ENCODE measurements at regions not wholly inside any gene's neighbourhood (a gene's known extent, or its start where the extent isn't known, plus 50 kb on each side); places are given as distances from the start of the nearest gene placed in this dataset.

- Histone ChIP-seq H3K56ac (ENCODE audit: insufficient read length, low read depth, low read length) (no peak overlapping the region), H2BK12ac (ENCODE audit: insufficient read length, low read depth, low read length) (no peak overlapping the region), H4K8ac (replicated peaks; ENCODE audit: insufficient read length, low read depth, low read length) (no peak overlapping the region), H3K4me1 (ENCODE audit: insufficient read depth, low read length) (peaks cover 11% of the 10 kb centered on the region), H2AK5ac (ENCODE audit: insufficient read length, low read length) (no peak overlapping the region), H3K27me3 (ENCODE audit: insufficient read depth, low read length) (no peaks in the 10 kb centered on the region), H2AFZ (ENCODE audit: low read length) (no peak overlapping the region), H4K20me1 (ENCODE audit: control insufficient read depth, insufficient read depth, insufficient read length) (no peaks in the 10 kb centered on the region), H3K23me2 (ENCODE audit: insufficient read length, low read depth, low read length, poor library complexity, severe bottlenecking) (no peaks in the 10 kb centered on the region), H4K91ac (ENCODE audit: insufficient read length, low read depth, low read length) (no peak overlapping the region), H3K79me2 (ENCODE audit: insufficient read depth, low read length) (no peaks in the 10 kb centered on the region), H4K5ac (ENCODE audit: insufficient read length, low read depth, low read length) (no peak overlapping the region), H3K4ac (ENCODE audit: low read depth, low read length) (no peak overlapping the region), H3K14ac (ENCODE audit: insufficient read depth, low read length) (0 out of 2 replicates have a peak overlapping the region, but pooled peaks have one; percentile 28), H3T11ph (ENCODE audit: low read length) (no peak overlapping the region), H3K79me1 (ENCODE audit: insufficient read depth, low read depth, low read length, poor library complexity, severe bottlenecking) (no peaks in the 10 kb centered on the region), H3K9ac (ENCODE audit: extremely low read depth, insufficient read length, low read length) (peak overlapping the region; percentile 7), H2BK120ac (ENCODE audit: low read depth, low read length, poor library complexity, severe bottlenecking) (peak overlapping the region; percentile 41), H2BK15ac (ENCODE audit: low read depth, low read length) (no peak overlapping the region; the same call in 1 of the 2 replicates), H3K4me2 (ENCODE audit: insufficient read depth, insufficient read length, low read length) (peak overlapping the region; percentile 27), H3K23ac (ENCODE audit: insufficient read length, low read depth, low read length) (no peak overlapping the region), H2BK20ac (ENCODE audit: low read depth, low read length, poor library complexity, severe bottlenecking) (no peak overlapping the region), H3K27ac (ENCODE audit: insufficient read length, low read depth, low read length) (no peak overlapping the region), H3K9me3 (ENCODE audit: control insufficient read depth, low read depth, low read length) (no peaks in the 10 kb centered on the region), H3K18ac (ENCODE audit: insufficient read length, low read depth, low read length) (no peak overlapping the region), H2BK5ac (ENCODE audit: insufficient read length, low read length) (no peak overlapping the region)
- no peak for DNase-seq
- Mint-ChIP-seq H3K4me3 (peak overlapping the region in 1 of 2 experiments; percentile 51; a peak in 2 of 5 replicates), H3K27ac (no peak overlapping the region), H3K27me3 (ENCODE audit: low read depth) (peaks cover 1% of the 10 kb centered on the region; the same call in 1 of the 2 replicates), H3K36me3 (ENCODE audit: insufficient read depth in 1 of 3, low read depth in 3 of 3) (peaks cover 0 to 9% (median 0%) of the 10 kb centered on the region in 3 experiments; a peak in 2 of 7 replicates), H3K9me3 (peaks cover 0 to 7% of the 10 kb centered on the region in 2 experiments; a peak in 2 of 5 replicates), H3K4me1 (peaks cover 41 to 49% of the 10 kb centered on the region in 2 experiments)
- no peak for TF ChIP-seq CTCF (conservative IDR thresholded peaks at IDR 0.05)
- WGBS (ENCODE audit: extremely low coverage, insufficient read length, low lambda C conversion rate), result no CpG with 5 or more reads among the region's 6 CpGs
Observed at GRCh38 chr18:24818441-24818840, 358.0 kb downstream of the HRH4 start.
